GM10266 (cell line): ENCODE measurements at regions not wholly inside any gene's neighbourhood (a gene's known extent, or its start where the extent isn't known, plus 50 kb on each side); places are given as distances from the start of the nearest gene placed in this dataset.
"Not testable (repeated sequence)": the region's sequence is repeated elsewhere in the genome, so short reads cannot be mapped to it uniquely, and the experiment has no call there.

Experiments
- DNase-seq: peaks from one replicate; pipeline ENCODE4 v3.0.0; 2012; ENCODE audit errors: extremely low spot score
- CTCF ChIP-seq: IDR thresholded peaks from 2 replicates; pipeline ENCODE4 v1.5.1; 2012; ENCODE audit warnings: mild to moderate bottlenecking, low read depth; ENCODE audit not compliant: control insufficient read depth, insufficient read depth; ENCODE audit errors: missing control alignments

- DNase-seq = not testable (repeated sequence)
These were observed 66.3 kb downstream of the FAM72C start for GRCh38 chr1:143905214-143906179.

- DNase-seq = not testable (repeated sequence)
These were observed 67.2 kb downstream of the FAM72C start for GRCh38 chr1:143904622-143904979.

- not testable (repeated sequence) for DNase-seq
These were observed 67.7 kb downstream of the FAM72C start for GRCh38 chr1:143903899-143904621.

GRCh38 chr1:143896377-143896776 lies 75.4 kb downstream of the FAM72C start:
- not testable (repeated sequence) for DNase-seq

- TF ChIP-seq CTCF = peak; percentile 53
- DNase-seq = not testable (repeated sequence)
These were observed 86.7 kb downstream of the FAM72C start for GRCh38 chr1:143884932-143885574.

- DNase-seq = not testable (repeated sequence)
- peak; percentile 34 for TF ChIP-seq CTCF
These were observed 87.3 kb downstream of the FAM72C start for GRCh38 chr1:143884532-143884931.

- not testable (repeated sequence) for DNase-seq
These were observed 91.8 kb downstream of the FAM72C start for GRCh38 chr1:143879757-143880536.

GRCh38 chr1:143875947-143876346 lies 95.8 kb downstream of the FAM72C start:
- DNase-seq = not testable (repeated sequence)

GRCh38 chr1:143874625-143875024 lies 97.2 kb downstream of the FAM72C start:
- DNase-seq = not testable (repeated sequence)

- DNase-seq = not testable (repeated sequence)
These were observed 98.1 kb downstream of the FAM72C start for GRCh38 chr1:143873650-143874049.

GRCh38 chr1:143870388-143870787 lies 101.4 kb downstream of the FAM72C start:
- DNase-seq = not testable (repeated sequence)

- DNase-seq = not testable (repeated sequence)
These were observed 104.1 kb downstream of the FAM72C start for GRCh38 chr1:143867590-143868220.

GRCh38 chr1:143863901-143864520 lies 107.8 kb downstream of the FAM72C start:
- not testable (repeated sequence) for DNase-seq

GRCh38 chr1:143862722-143863121 lies 109.1 kb downstream of the FAM72C start:
- not testable (repeated sequence) for DNase-seq

GRCh38 chr1:143861306-143861705 lies 110.5 kb downstream of the FAM72C start:
- not testable (repeated sequence) for DNase-seq

- DNase-seq = not testable (repeated sequence)
These were observed 115.9 kb downstream of the FAM72C start for GRCh38 chr1:143855867-143856266.

- not testable (repeated sequence) for DNase-seq
These were observed 117.7 kb downstream of the FAM72C start for GRCh38 chr1:143854069-143854468.
